Upper lobe of right lung (tissue), 1 donor: ENCODE measurements at regions not wholly inside any gene's neighbourhood (a gene's known extent, or its start where the extent isn't known, plus 50 kb on each side); places are given as distances from the start of the nearest gene placed in this dataset.

Experiments
- ATAC-seq: fragments of 200-7000 bp; cut with Tn5 transposase; one replicate; pipeline ENCODE4 v1.9.1; 2020; ENCODE audit warnings: mild to moderate bottlenecking, moderate library complexity
- DNase-seq: peaks from one replicate; pipeline ENCODE4 v3.0.0-alpha.2; 2020
- H3K27ac ChIP-seq: fragments of 200-600 bp; one replicate; pipeline ENCODE4 v1.8.0; 2022
- H3K27me3 ChIP-seq: fragments of 200-600 bp; one replicate; pipeline ENCODE4 v1.8.0; 2022; ENCODE audit warnings: mild to moderate bottlenecking
- H3K36me3 ChIP-seq: fragments of 200-600 bp; one replicate; pipeline ENCODE4 v1.8.0; 2022
- H3K4me1 ChIP-seq: fragments of 200-600 bp; one replicate; pipeline ENCODE4 v1.8.0; 2022
- H3K4me3 ChIP-seq: fragments of 200-600 bp; one replicate; pipeline ENCODE4 v1.8.0; 2022; ENCODE audit warnings: mild to moderate bottlenecking
- H3K9me3 ChIP-seq: fragments of 200-600 bp; one replicate; pipeline ENCODE4 v1.8.0; 2022
- CTCF ChIP-seq: fragments of 200-600 bp; IDR thresholded peaks from one replicate; pipeline ENCODE4 v1.8.0; 2022; ENCODE audit warnings: antibody characterized with exemption
- intact Hi-C: fragments of 100-400 bp; cut with DNase I; formaldehyde crosslinking; loops from one replicate; pipeline ENCODE4 v1.11.0; 2022
- donor health status: DM: no; HTN: yes; CAD: no; lungs with severe emphysema.

- no peak for ATAC-seq
- H3K36me3 ChIP-seq: no peaks in the 10 kb centered on the region
- DNase-seq: no peak
- no peak for TF ChIP-seq CTCF
- H3K9me3 ChIP-seq: no peaks in the 10 kb centered on the region
- H3K4me3 ChIP-seq: no peak overlapping the region
- no peak overlapping the region for H3K27ac ChIP-seq
- H3K4me1 ChIP-seq: no peaks in the 10 kb centered on the region
- intact Hi-C loops: no loop called here
- H3K27me3 ChIP-seq: no peaks in the 10 kb centered on the region
These were observed 122.0 kb downstream of the SKIDA1 start for GRCh38 chr10:21403256-21404015.

GRCh38 chr10:21402606-21403083 lies 122.8 kb downstream of the SKIDA1 start:
- no peak overlapping the region for H3K27ac ChIP-seq
- no peak overlapping the region for H3K4me3 ChIP-seq
- H3K36me3 ChIP-seq: no peaks in the 10 kb centered on the region
- TF ChIP-seq CTCF: no peak
- H3K4me1 ChIP-seq: no peaks in the 10 kb centered on the region
- ATAC-seq (peak; percentile 62), DNase-seq (no peak)
- intact Hi-C loops: no loop called here
- H3K9me3 ChIP-seq: no peaks in the 10 kb centered on the region
- H3K27me3 ChIP-seq: no peaks in the 10 kb centered on the region

- H3K9me3 ChIP-seq: no peaks in the 10 kb centered on the region
- DNase-seq (no peak), ATAC-seq (no peak)
- no peak overlapping the region for H3K4me3 ChIP-seq
- no peaks in the 10 kb centered on the region for H3K4me1 ChIP-seq
- H3K27ac ChIP-seq: no peak overlapping the region
- no peaks in the 10 kb centered on the region for H3K27me3 ChIP-seq
- H3K36me3 ChIP-seq: no peaks in the 10 kb centered on the region
- intact Hi-C loops: no loop called here
- TF ChIP-seq CTCF: no peak
These were observed 124.3 kb downstream of the SKIDA1 start for GRCh38 chr10:21401196-21401595.

- no peaks in the 10 kb centered on the region for H3K9me3 ChIP-seq
- no peak overlapping the region for H3K27ac ChIP-seq
- DNase-seq (no peak), ATAC-seq (no peak)
- H3K36me3 ChIP-seq: no peaks in the 10 kb centered on the region
- no peak for TF ChIP-seq CTCF
- no peaks in the 10 kb centered on the region for H3K27me3 ChIP-seq
- intact Hi-C loops: no loop called here
- H3K4me3 ChIP-seq: no peak overlapping the region
- H3K4me1 ChIP-seq: no peaks in the 10 kb centered on the region
These were observed 126.0 kb downstream of the SKIDA1 start for GRCh38 chr10:21399392-21400035.

GRCh38 chr10:21398563-21399231 lies 126.8 kb downstream of the SKIDA1 start:
- Histone ChIP-seq H3K27me3 (no peaks in the 10 kb centered on the region), H3K9me3 (no peaks in the 10 kb centered on the region), H3K27ac (no peak overlapping the region), H3K4me1 (no peaks in the 10 kb centered on the region), H3K4me3 (no peak overlapping the region), H3K36me3 (no peaks in the 10 kb centered on the region)
- no peak for TF ChIP-seq CTCF
- intact Hi-C loops: no loop called here
- DNase-seq: no peak
- no peak for ATAC-seq
